Osteoblast (primary cell): ENCODE measurements at regions not wholly inside any gene's neighbourhood (a gene's known extent, or its start where the extent isn't known, plus 50 kb on each side); places are given as distances from the start of the nearest gene placed in this dataset.

Experiments used
- DNase-seq: peaks from one replicate; pipeline ENCODE4 v3.0.0; 2011; ENCODE audit warnings: low spot score, mixed read lengths; ENCODE audit not compliant: insufficient read length; ENCODE audit errors: missing footprints
- H2AFZ ChIP-seq: 2 replicates; pipeline ENCODE4 v1.6.0; 2011; ENCODE audit warnings: mild to moderate bottlenecking, low read length
- H3K27ac ChIP-seq: 2 replicates; pipeline ENCODE4 v1.5.1; 2011; ENCODE audit warnings: mild to moderate bottlenecking, low read depth, low read length, moderate library complexity
- H3K27me3 ChIP-seq: 2 replicates; pipeline ENCODE4 v1.6.0; 2012; ENCODE audit warnings: mild to moderate bottlenecking, control low read depth, inconsistent platforms, low read length, moderate library complexity; ENCODE audit not compliant: insufficient read depth
- H3K36me3 ChIP-seq: 2 replicates; pipeline ENCODE4 v1.5.1; 2011; ENCODE audit warnings: mild to moderate bottlenecking, low read length, control low read depth, moderate library complexity; ENCODE audit not compliant: insufficient read depth
- H3K4me1 ChIP-seq: 2 replicates; pipeline ENCODE4 v1.5.1; 2011; ENCODE audit warnings: mild to moderate bottlenecking, low read length, control low read depth, moderate library complexity; ENCODE audit not compliant: insufficient read depth
- H3K4me2 ChIP-seq: 2 replicates; pipeline ENCODE4 v1.6.0; 2011; ENCODE audit warnings: mild to moderate bottlenecking, low read length; ENCODE audit not compliant: insufficient read depth
- H3K4me3 ChIP-seq: fragments of 200-600 bp; sonication (generic); 3 replicates; pipeline ENCODE4 v1.5.1; 2012; ENCODE audit warnings: mild to moderate bottlenecking, low read length, inconsistent platforms; ENCODE audit not compliant: insufficient read depth
- H3K79me2 ChIP-seq: 2 replicates; pipeline ENCODE4 v1.6.0; 2012; ENCODE audit warnings: mild to moderate bottlenecking, low read length, control low read depth, inconsistent platforms; ENCODE audit not compliant: insufficient read depth
- H3K9me3 ChIP-seq: 2 replicates; pipeline ENCODE4 v1.5.1; 2011; ENCODE audit warnings: low read depth, low read length, control low read depth
- H4K20me1 ChIP-seq: 2 replicates; pipeline ENCODE4 v1.6.0; 2012; ENCODE audit warnings: mild to moderate bottlenecking, low read length, control low read depth; ENCODE audit not compliant: insufficient read depth
- CTCF ChIP-seq: IDR thresholded peaks from 2 replicates; pipeline ENCODE4 v1.5.1; 2011; ENCODE audit warnings: mild to moderate bottlenecking, low read depth, low read length, moderate library complexity; ENCODE audit errors: extremely low read depth

- Histone ChIP-seq H3K4me1 (no peaks in the 10 kb centered on the region), H3K9me3 (no peaks in the 10 kb centered on the region), H3K36me3 (no peaks in the 10 kb centered on the region), H3K4me3 (no peak overlapping the region), H4K20me1 (no peaks in the 10 kb centered on the region), H3K79me2 (no peaks in the 10 kb centered on the region), H3K27me3 (peaks cover 3% of the 10 kb centered on the region), H3K27ac (no peak overlapping the region), H2AFZ (no peak overlapping the region), H3K4me2 (no peak overlapping the region)
- no peak for TF ChIP-seq CTCF
- no peak for DNase-seq
These were observed 113.1 kb upstream of the FNDC3A start for GRCh38 chr13:48862572-48862971.

DNA sequence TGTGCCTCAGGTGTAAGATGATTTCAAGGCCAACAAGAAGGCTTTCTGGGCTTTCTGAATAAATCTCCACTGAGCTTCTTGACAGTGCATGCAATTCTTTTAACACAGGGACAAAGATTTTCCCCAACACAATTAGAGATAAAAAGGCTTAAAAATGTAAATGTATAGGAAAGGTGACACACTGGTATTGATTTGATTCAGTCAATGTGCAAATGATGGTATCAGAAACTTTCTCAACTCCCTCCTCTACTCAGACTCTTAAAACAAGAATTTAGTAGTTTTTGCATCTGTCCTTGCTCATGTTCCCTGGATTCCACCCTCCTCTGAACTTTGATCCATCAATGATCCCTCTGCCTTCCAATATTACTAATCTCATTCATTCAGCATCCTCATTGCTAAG, 111.6 kb upstream of the FNDC3A start:
- TF ChIP-seq CTCF: no peak
- no peaks in the 10 kb centered on the region for H3K36me3 ChIP-seq
- no peaks in the 10 kb centered on the region for H3K9me3 ChIP-seq
- no peak overlapping the region for H3K4me2 ChIP-seq
- H2AFZ ChIP-seq: no peak overlapping the region
- DNase-seq: no peak
- H3K79me2 ChIP-seq: no peaks in the 10 kb centered on the region
- H4K20me1 ChIP-seq: no peaks in the 10 kb centered on the region
- H3K4me1 ChIP-seq: no peaks in the 10 kb centered on the region
- no peak overlapping the region for H3K27ac ChIP-seq
- H3K4me3 ChIP-seq: no peak overlapping the region
- peaks cover 3% of the 10 kb centered on the region for H3K27me3 ChIP-seq

- Histone ChIP-seq H3K4me3 (no peak overlapping the region), H3K79me2 (no peaks in the 10 kb centered on the region), H3K4me2 (no peak overlapping the region), H2AFZ (no peak overlapping the region), H3K27ac (no peak overlapping the region), H3K27me3 (peaks cover 3% of the 10 kb centered on the region), H3K4me1 (no peaks in the 10 kb centered on the region), H3K9me3 (no peaks in the 10 kb centered on the region), H4K20me1 (no peaks in the 10 kb centered on the region), H3K36me3 (no peaks in the 10 kb centered on the region)
- DNase-seq: no peak
- no peak for TF ChIP-seq CTCF
These were observed 109.5 kb upstream of the FNDC3A start for GRCh38 chr13:48866249-48866648.

GRCh38 chr13:48873081-48873480, 102.6 kb upstream of the FNDC3A start:
- Histone ChIP-seq H3K27ac (no peak overlapping the region), H4K20me1 (no peaks in the 10 kb centered on the region), H3K4me3 (no peak overlapping the region), H3K36me3 (no peaks in the 10 kb centered on the region), H3K9me3 (no peaks in the 10 kb centered on the region), H3K79me2 (no peaks in the 10 kb centered on the region), H3K27me3 (peaks cover 15% of the 10 kb centered on the region), H2AFZ (no peak overlapping the region), H3K4me2 (no peak overlapping the region), H3K4me1 (no peaks in the 10 kb centered on the region)
- TF ChIP-seq CTCF: no peak
- no peak for DNase-seq
